ENCODE measurements at regions not wholly inside any gene's neighbourhood (a gene's known extent, or its start where the extent isn't known, plus 50 kb on each side); places are given as distances from the start of the nearest gene placed in this dataset.

GRCh38 chr1:30268923-30269666 lies 454.3 kb downstream of the MATN1 start:
- BruUV-seq (replicated peaks): no TSS peak
- POLR2A ChIA-PET: no interaction called here

GRCh38 chr1:30267856-30268255 lies 455.5 kb downstream of the MATN1 start:
- Mint-ChIP-seq H3K27ac (ENCODE audit: unreplicated experiment) (no peak overlapping the region), H3K4me1 (ENCODE audit: low read depth, unreplicated experiment) (no peaks in the 10 kb centered on the region), H3K27me3 (ENCODE audit: insufficient read depth, unreplicated experiment) (peaks cover 18% of the 10 kb centered on the region), H3K36me3 (ENCODE audit: insufficient read depth, unreplicated experiment) (no peaks in the 10 kb centered on the region), H3K4me3 (ENCODE audit: unreplicated experiment) (no peak overlapping the region), H3K9me3 (ENCODE audit: unreplicated experiment) (no peaks in the 10 kb centered on the region)
- TF ChIP-seq, protein P1, sequence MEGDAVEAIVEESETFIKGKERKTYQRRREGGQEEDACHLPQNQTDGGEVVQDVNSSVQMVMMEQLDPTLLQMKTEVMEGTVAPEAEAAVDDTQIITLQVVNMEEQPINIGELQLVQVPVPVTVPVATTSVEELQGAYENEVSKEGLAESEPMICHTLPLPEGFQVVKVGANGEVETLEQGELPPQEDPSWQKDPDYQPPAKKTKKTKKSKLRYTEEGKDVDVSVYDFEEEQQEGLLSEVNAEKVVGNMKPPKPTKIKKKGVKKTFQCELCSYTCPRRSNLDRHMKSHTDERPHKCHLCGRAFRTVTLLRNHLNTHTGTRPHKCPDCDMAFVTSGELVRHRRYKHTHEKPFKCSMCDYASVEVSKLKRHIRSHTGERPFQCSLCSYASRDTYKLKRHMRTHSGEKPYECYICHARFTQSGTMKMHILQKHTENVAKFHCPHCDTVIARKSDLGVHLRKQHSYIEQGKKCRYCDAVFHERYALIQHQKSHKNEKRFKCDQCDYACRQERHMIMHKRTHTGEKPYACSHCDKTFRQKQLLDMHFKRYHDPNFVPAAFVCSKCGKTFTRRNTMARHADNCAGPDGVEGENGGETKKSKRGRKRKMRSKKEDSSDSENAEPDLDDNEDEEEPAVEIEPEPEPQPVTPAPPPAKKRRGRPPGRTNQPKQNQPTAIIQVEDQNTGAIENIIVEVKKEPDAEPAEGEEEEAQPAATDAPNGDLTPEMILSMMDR (IDR thresholded peaks at IDR 0.05; ENCODE audit: insufficient read depth in 1 of 2, low read depth in 1 of 2, low read length in 1 of 2, severe bottlenecking in 1 of 2, unreplicated experiment in 1 of 2): no peak
- POLR2A ChIA-PET: no interaction called here
- BruUV-seq (replicated peaks): no TSS peak
- Histone ChIP-seq H3K36me3 (ENCODE audit: control insufficient read depth, insufficient read depth, low read length) (no peaks in the 10 kb centered on the region), H3K4me3 (ENCODE audit: low read depth, low read length) (no peak overlapping the region), H3K9me3 (no peaks in the 10 kb centered on the region), H3K27me3 (replicated peaks; ENCODE audit: control insufficient read depth, insufficient read depth, low read length) (no peaks in the 10 kb centered on the region), H3K4me1 (no peaks in the 10 kb centered on the region)
- intact Hi-C loops (cut with micrococcal nuclease; ENCODE audit: unreplicated experiment): no loop called here
- DNase-seq: no peak
- CTCF ChIA-PET: no interaction called here

More at GRCh38 chr1:30268923-30269666, 454.3 kb downstream of the MATN1 start:
- Histone ChIP-seq H3K36me3 (ENCODE audit: control insufficient read depth, insufficient read depth, low read length) (no peaks in the 10 kb centered on the region), H3K4me1 (no peaks in the 10 kb centered on the region), H3K27me3 (replicated peaks; ENCODE audit: control insufficient read depth, insufficient read depth, low read length) (no peaks in the 10 kb centered on the region), H3K9me3 (no peaks in the 10 kb centered on the region), H3K4me3 (ENCODE audit: low read depth, low read length) (no peak overlapping the region)
- DNase-seq: no peak
- intact Hi-C loops (cut with micrococcal nuclease; ENCODE audit: unreplicated experiment): no loop called here
- Mint-ChIP-seq H3K9me3 (ENCODE audit: unreplicated experiment) (no peaks in the 10 kb centered on the region), H3K4me3 (ENCODE audit: unreplicated experiment) (no peak overlapping the region), H3K36me3 (ENCODE audit: insufficient read depth, unreplicated experiment) (no peaks in the 10 kb centered on the region), H3K27me3 (ENCODE audit: insufficient read depth, unreplicated experiment) (peaks cover 18% of the 10 kb centered on the region), H3K27ac (ENCODE audit: unreplicated experiment) (no peak overlapping the region), H3K4me1 (ENCODE audit: low read depth, unreplicated experiment) (no peaks in the 10 kb centered on the region)
- CTCF ChIA-PET: no interaction called here
- TF ChIP-seq, protein P1 (IDR thresholded peaks at IDR 0.05; ENCODE audit: insufficient read depth in 1 of 2, low read depth in 1 of 2, low read length in 1 of 2, severe bottlenecking in 1 of 2, unreplicated experiment in 1 of 2): no peak

GRCh38 chr1:30267046-30267445 lies 456.3 kb downstream of the MATN1 start:
- Mint-ChIP-seq H3K36me3 (ENCODE audit: insufficient read depth, unreplicated experiment) (no peaks in the 10 kb centered on the region), H3K9me3 (ENCODE audit: unreplicated experiment) (no peaks in the 10 kb centered on the region), H3K4me3 (ENCODE audit: unreplicated experiment) (no peak overlapping the region), H3K4me1 (ENCODE audit: low read depth, unreplicated experiment) (no peaks in the 10 kb centered on the region), H3K27ac (ENCODE audit: unreplicated experiment) (no peak overlapping the region), H3K27me3 (ENCODE audit: insufficient read depth, unreplicated experiment) (peaks cover 18% of the 10 kb centered on the region)
- TF ChIP-seq, protein P1 (IDR thresholded peaks at IDR 0.05; ENCODE audit: insufficient read depth in 1 of 2, low read depth in 1 of 2, low read length in 1 of 2, severe bottlenecking in 1 of 2, unreplicated experiment in 1 of 2): no peak
- intact Hi-C loops (cut with micrococcal nuclease; ENCODE audit: unreplicated experiment): no loop called here
- ChIA-PET POLR2A (no interaction called here), CTCF (no interaction called here)
- H3K4me1 ChIP-seq: no peaks in the 10 kb centered on the region
- no peak overlapping the region for H3K4me3 ChIP-seq (ENCODE audit: low read depth, low read length)
- no peaks in the 10 kb centered on the region for H3K36me3 ChIP-seq (ENCODE audit: control insufficient read depth, insufficient read depth, low read length)
- H3K9me3 ChIP-seq: no peaks in the 10 kb centered on the region
- BruUV-seq (replicated peaks): no TSS peak
- no peaks in the 10 kb centered on the region for H3K27me3 ChIP-seq (replicated peaks; ENCODE audit: control insufficient read depth, insufficient read depth, low read length)
- DNase-seq: no peak
